Endometrium (tissue), 2 donors: ENCODE measurements at regions not wholly inside any gene's neighbourhood (a gene's known extent, or its start where the extent isn't known, plus 50 kb on each side); places are given as distances from the start of the nearest gene placed in this dataset.

ENCODE experiments used
- FAIRE-seq: peaks from 2 replicates; lab custom pipeline; 2012; peaks lifted over from hg19 to GRCh38; lab: Jason Lieb, UNC
- donor health status: control.
- donor health status: control.

DNA sequence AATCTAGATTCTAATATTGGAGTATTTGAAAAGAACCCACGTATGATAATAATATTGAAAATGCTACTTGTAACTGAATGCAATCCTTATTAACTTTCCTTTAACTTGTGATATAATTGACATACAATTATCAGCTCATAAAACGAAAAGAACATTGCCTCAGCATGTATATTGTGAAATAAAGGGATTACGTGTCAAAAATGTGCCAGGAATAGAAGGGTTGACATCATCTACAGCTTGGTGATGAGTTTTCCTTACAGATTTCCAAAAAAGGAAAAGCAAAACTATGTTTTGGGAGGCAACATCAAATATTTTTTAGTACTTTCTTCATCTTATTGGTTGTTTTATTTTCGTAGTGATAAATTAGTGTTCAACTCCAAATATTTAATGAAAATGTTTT is 266.0 kb upstream of the PTGER4 start:
- no peak for FAIRE-seq

DNA sequence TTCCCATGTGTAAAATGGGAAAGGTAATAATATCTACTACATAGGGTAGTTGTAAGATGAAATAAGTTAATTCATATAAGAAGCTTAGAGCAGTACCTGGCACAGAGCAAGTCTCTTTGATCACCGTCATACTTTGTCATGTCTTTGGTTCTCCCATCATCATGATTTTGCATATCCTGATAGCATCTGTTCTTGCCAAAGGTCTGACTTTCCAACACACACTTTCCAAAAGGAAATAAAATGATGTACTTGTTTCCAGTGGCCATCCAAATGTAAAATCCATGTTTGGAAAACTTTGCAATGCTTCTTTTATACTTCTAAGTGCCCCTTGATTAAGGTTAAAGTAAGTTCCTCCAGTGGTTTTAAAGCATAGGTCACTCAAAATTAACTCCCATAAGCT is 266.9 kb upstream of the PTGER4 start:
- FAIRE-seq, result no peak

DNA sequence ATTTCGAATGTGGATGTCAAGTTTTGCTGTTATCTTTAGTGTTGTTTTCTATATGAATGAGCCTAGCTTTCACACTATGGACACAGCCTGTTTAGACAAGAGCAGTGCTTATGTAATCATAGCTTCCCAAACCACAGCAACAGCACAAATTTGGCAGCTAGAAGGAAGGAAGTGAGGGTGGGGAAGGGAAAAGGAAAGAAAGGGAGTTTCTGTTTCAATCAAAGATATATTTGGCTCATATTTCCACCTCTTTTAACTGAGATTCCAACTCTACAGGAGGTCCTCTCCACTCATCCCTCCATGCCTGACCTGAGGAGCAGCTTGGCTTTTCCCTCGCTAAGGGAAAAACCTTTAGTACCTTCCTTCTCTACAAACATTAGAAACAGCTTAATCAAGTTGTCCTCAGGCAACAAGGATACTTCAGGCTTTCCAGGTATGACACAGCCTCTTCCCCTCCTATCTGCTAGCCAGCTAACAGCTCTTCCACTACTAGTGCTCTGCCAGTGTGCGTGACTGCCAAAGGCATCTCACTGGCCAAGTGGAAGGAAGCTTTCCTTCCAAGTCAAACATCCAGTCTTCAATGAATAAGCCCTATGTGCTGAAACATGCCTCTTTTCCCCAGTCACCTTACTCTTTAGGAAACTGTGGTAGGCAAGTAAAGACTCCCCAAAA is 268.6 kb upstream of the PTGER4 start:
- no peak for FAIRE-seq

DNA sequence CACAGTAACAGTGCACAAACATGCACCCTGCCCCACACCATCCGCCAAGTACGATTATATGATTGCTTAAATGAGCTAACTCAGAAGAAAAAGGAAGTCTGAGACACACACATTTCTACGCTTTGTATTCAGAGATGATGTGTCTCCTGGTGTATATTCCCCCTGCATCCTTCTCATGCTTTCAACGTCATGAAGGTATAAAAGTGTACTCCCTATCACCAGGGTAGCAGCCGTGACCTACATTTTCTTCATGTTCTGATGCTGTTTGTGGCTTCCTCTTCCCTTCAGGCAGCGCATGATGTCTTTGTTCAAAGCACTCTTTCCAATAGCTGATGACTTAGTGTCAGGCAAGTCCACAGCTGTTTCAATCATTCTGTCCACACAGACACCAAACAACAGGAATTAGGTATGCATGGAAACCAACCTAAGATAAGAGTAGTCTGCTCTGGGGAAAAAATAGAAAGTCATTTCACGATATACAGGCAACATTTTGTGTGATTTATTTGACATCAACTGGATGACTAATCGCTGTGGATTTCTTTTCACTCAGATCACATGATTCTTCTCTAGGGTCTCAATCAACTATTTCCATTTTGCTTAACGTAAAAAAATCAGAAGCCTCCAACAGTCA is 269.4 kb upstream of the PTGER4 start:
- FAIRE-seq, result no peak

DNA sequence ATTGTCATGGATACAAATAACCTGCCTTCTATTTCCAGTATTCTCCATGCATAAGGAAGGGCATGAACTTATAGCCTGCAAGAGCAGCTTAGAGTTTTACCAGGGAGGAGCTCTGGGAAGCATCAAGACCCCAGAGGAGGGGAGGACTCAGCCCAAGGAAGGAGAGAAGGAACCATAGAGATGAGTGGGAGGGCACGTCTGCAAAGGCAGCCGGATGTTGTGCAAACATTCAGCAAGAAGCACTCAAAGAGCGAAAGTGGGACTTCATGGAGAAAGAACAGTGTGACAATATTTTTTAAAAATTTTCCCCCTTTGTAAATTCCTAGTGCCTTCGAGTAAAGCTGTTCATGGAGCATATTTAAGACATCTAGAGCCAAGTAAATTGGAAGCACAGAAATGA is 270.1 kb upstream of the PTGER4 start:
- FAIRE-seq, result no peak

DNA sequence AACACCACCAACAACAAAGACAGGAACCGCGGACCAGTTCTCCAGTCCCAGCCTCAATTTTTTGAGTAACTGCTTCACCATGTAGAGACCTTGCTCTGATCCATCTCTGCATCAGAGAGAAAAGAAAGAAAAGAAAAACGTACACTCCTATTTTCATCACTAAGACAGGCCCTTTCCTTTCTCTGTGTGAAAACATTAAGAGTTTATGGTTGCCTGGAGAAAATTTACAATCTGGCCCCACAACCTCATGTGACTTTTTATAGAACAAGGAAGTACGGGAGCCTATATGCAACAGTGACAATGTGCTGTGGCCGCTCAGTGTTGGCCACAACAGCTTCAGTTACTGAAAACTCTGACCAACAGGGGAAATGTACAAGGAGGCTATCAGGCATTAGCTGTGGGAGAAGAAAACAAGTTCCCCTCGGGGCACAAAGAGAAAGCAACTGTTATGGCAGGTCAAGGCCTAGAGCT is 272.9 kb upstream of the PTGER4 start:
- no peak for FAIRE-seq

DNA sequence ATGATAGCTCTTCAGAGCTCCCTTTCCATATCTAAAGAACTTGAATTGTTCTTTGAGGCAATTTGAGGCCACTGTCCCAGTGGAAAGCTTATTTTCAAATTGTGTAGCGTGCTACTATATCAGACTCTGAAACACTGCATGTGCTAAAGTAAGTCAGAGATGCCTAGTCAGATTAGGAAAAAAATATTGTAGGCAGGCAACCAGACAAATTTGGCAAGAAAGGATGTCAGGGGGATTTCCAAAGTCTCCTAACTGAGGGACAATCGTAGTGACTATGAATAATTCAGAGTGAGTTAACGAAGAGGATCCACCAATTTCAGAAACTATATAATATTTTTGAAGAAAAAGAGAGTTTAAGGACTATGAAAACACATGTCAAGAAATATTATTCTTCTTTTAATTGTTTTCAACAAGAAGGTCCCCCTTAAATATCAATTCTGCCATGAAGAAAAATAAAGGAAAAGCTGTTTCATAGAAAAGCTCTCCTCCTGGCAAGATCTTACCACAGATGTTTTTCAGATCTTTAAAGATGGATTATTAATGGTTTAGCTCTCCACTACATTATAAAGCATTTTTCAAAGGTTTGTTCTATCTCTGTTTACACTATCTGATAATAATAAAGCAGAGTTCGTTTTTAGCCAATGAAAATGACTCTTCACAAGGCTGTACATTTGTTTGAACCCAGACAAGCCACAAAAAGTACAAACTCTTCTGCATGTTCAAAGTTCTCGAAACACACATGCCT is 273.5 kb upstream of the PTGER4 start:
- peak; percentile 41 for FAIRE-seq

DNA sequence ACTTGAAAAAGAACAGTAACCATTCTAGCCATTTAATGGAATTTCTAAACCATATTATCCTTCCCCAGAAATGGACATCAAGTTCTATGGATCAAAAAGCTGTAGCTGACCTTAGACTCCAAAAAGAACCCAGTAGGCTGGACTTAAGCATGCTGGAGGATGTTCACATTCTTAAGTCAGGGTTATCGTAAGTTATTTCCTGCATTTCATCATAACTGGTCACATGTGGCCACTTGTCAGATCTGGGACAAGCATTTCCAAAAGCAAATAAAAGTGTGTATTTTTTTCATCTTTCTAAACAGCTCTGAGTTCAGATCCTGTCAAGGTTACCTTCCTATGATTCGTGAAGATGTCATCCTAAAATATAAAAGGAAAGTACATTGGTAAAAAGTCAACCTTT is 274.5 kb upstream of the PTGER4 start:
- FAIRE-seq, result no peak

- no peak for FAIRE-seq
Observed at GRCh38 chr5:40404613-40405012, 275.1 kb upstream of the PTGER4 start.

DNA sequence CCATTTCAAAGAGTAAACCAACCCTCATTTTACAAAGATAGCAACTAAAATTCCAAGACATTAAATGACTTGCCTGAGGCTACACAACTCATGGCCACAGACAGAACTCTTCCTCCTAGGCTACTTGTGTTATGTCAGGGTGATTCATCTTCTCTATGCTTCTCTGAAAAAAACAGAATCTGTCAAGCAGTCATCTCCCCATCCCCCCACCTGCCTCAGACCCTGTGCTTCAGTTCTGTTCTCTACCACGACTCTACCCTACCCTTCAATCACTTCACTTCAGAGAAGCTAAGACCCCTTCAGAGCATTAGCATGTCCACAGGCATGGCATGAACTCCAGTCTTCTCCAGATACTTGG is 277.7 kb upstream of the PTGER4 start:
- FAIRE-seq, result no peak

- FAIRE-seq, result no peak
Observed at GRCh38 chr5:40401284-40402006, 278.3 kb upstream of the PTGER4 start.

DNA sequence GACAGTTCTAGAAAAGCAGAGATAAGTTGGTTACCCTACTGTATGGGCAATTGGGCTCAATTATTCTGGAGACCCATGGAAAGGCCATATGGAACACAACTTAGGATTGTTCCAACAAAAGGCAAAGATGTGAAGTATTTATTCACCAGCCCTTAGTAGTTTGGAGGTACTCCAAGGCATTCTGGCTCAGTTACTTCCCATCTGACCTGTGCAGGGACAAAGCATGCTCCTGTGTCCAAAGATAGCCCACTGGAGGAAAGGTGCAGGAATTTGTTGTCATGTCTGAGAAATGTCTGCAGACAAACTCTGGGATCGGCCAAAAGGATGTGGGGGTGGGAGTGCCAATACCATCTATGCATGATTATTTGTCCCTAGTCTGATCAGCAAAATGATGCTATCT is 279.5 kb upstream of the PTGER4 start:
- no peak for FAIRE-seq

GRCh38 chr5:40399349-40399748 is 280.4 kb upstream of the PTGER4 start:
- no peak for FAIRE-seq

GRCh38 chr5:40397976-40398375 is 281.7 kb upstream of the PTGER4 start:
- no peak for FAIRE-seq

GRCh38 chr5:40397091-40397490 is 282.6 kb upstream of the PTGER4 start:
- no peak for FAIRE-seq

- FAIRE-seq, result no peak
Observed at GRCh38 chr5:40396317-40396716, 283.4 kb upstream of the PTGER4 start.

DNA sequence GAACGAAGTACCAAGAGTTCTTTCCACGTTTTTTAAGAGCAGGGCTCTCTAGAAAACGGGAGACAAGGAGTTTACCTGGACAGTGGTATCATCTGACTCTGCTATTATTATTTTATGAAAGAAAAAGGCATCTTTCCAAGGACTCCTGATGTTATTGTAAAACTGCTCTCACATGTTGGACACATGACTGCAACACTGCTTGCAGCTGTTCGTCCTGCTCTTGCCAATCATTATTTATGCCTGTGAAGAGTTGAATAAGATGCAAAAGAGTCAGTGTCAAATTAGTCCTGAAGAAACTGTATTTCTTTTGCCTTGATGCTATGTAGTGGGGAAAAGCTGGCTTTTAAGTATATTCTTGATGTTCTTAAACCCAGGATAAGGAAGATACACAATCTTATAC is 284.5 kb upstream of the PTGER4 start:
- FAIRE-seq, result no peak

DNA sequence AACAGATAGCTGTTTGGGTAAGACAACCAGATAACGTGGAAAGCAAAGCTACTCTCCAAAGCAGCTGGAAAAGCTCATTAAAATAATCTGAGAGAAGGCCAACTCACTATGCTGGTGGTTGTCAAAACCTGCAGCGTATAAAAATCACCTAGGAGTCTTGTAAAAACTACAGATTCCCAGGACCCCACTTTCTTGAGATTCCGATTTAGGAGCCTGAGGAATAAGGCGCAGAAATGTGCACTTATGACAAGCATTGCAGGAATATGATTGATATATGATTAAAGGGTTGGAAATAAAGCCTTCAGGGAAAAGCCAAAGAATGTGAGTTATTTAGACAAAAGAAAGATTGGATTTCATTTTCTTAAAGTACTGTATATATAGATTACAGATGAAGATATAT is 285.0 kb upstream of the PTGER4 start:
- FAIRE-seq, result no peak

DNA sequence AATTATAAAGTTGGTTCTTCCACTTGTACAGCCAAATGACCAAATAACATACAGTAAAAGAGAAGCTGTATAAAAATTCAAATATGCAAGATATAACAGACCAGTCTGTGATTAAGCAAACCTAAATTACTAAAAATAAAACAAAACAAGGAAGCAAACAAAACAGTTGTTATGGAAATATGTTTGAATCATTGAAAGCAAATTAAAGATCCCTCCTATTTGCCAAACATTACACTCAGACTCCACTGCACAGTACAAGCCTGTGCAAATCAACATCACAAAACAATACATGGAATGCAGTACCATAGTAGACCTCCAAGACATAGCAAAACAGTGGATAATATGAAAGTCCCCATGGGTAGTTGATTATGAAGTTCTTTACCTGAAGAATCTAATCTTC is 288.1 kb upstream of the PTGER4 start:
- FAIRE-seq, result no peak

DNA sequence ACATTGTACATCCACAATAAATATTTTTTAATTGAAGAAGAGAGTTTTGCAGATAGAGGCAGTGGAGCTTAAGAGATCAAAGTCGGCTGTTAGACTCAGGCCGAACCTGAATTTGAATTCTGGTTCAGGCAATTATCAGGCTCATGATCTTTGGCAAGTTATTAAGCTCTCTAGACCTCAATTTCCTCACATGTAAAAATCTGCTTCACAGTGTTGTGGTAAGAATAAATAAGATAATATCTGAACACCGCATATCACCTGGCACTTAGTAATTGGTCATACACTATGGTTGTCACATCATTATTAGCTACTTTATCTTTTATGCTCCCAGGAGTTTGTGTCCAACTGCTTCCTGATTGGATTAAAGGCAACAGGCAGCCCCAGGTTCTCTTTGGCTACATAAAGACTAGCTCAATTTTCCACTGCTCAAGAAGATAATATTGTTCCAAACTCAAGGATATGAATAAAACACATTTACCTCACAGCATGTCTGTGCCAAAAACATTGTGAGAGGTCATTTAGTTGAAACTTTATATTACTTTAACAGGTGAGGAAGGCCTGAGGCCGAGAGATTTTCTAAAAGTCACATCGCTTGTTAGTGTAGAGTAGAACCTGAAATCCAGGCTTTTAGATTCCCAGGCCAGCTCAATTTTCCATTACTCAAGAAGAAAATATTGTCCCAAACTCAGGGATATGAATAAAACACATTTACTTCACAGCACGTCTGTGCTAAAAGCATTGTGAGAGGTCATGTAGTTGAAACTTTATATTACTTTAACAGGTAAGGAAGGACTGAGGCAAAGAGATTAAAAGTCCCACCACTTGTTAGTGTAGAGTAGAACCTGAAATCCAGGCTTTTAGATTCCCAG is 289.2 kb upstream of the PTGER4 start:
- FAIRE-seq, result no peak

GRCh38 chr5:40389591-40389990 is 290.1 kb upstream of the PTGER4 start:
- FAIRE-seq, result no peak

GRCh38 chr5:40386289-40386688 is 293.4 kb upstream of the PTGER4 start:
- no peak for FAIRE-seq
